ENCODE measurements at regions not wholly inside any gene's neighbourhood (a gene's known extent, or its start where the extent isn't known, plus 50 kb on each side); places are given as distances from the start of the nearest gene placed in this dataset.
A peak's percentile ranks its signal among the peaks of the same experiment; 100 is the strongest.
"Not testable (repeated sequence)": the region's sequence is repeated elsewhere in the genome, so short reads cannot be mapped to it uniquely, and the experiment has no call there.

DNA sequence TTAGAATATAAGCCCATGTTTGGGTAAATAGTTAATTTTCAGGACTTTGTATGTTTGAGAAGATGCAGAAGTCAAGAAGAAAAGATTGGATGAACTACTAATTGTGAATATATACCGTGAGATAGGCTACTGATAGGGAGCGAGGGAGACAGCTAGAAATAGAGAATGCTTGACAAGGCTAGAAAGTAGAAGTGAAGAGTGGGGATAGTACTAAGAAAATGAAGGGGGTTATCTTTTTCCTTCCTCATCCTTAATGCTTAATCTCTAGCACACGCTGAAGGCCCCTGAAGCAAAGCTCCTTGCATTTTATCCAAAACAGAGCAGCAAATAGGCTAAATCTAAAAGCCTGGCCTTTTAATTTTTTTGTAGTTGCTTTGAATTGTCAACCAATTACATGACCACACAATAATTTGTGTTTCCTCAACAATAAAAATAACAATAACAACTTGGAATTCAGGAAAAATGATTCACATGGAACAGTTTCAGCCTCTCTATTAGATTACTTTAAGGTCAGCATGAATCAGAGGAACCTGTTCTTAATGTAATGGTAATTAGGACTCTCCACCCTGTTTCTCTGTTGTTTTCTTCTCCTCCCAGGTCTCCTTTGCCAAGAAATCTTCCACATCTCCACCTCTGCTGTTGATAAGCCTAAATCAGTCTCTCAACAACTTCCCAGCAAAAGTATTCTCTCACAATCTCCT lies 1071.3 kb upstream of the ZEB2 start:
- no peak for DNase-seq

DNA sequence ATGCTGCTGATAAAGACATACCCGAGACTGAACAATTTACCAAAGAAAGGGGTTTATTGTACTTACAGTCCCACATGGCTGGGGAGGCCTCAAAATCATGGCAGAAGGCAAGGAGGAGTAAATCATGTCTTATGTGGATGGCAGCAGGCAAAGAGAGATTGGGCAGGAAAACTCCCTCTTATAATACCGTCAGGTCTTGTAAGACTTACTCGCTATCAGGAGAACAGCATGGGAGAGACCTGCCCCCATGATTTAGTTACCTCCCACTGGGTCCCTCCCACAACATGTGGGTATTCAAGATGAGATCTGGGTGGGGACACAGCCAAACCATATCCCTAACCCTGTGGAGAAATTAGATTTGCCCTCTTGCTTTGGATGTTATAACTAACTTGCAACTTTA lies 1068.0 kb upstream of the ZEB2 start:
- no peak for DNase-seq

DNA sequence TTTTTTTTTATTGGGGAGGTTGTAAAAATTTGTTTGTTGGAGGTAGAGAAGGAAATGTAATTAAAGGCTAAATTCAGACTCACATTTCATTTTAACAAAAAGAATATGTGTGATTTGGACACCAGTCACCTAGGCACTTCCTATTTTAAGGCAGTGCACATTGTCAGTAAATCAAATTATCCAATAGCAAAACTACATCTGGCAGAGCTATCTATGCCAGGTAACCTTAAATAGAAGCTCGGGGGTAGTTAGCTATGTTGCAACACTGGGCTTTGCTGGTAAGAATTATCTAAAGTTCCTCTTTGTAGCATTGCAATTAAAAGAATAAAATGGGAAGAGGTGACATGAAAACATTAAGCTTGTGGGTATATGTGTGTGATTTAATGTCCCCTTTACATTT lies 1064.4 kb upstream of the ZEB2 start:
- DNase-seq: no peak

DNA sequence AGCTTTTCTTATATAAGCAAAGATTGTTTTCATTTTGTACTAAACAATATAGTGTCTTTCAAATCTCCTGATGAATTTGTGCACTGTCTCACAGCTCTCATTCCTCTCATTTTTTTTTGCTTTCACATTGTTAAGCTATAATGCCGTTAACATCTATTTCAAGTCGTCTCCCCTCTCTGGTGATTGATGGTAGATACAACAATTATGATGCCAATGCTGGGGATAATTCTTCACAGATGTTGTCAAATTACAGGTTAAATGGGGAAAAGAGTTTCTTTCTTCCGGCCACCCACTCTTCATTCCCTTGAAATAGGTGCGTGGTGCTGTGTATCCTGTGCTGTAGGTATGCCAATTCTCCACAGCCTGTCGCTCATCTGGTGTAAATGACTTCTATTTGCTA lies 1053.7 kb upstream of the ZEB2 start:
- no peak for DNase-seq

DNA sequence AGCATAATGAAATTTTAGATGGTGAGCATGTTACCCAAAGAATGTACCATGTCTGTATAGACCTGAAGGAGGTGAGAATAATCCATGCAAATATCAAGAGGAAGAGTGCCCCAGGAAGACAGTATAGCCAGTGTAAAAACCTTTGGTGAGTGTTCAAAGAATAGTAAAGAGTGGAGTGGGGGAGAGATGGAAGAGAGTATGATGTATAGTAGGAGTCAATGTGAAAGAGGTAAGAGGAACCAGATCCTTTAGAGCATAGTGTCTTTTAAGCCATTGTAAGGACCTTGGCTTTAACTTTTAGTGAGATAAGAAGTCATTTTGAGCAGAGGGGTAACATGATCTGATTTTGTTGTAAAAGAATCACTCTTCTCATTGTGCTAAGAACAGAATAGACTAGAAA lies 1052.3 kb upstream of the ZEB2 start:
- DNase-seq: no peak

DNA sequence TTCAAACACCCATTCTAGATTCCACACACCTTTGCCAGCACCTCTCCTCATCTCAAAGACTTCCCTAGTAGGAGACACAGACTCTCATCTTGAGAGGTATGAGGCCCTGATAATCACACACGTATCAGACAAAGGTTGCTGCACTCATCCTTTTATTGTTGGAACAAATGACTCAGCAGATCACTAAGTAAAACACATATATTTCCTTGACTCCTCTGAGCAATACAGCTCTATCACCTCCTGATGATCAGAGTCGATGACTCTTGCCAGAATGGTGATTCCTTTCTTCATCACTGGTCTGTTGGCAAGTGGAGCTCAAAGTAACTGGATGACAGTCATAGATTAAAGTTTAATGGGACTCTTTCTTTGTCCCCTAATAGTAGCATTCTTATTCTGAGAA lies 1049.2 kb upstream of the ZEB2 start:
- DNase-seq: no peak

DNA sequence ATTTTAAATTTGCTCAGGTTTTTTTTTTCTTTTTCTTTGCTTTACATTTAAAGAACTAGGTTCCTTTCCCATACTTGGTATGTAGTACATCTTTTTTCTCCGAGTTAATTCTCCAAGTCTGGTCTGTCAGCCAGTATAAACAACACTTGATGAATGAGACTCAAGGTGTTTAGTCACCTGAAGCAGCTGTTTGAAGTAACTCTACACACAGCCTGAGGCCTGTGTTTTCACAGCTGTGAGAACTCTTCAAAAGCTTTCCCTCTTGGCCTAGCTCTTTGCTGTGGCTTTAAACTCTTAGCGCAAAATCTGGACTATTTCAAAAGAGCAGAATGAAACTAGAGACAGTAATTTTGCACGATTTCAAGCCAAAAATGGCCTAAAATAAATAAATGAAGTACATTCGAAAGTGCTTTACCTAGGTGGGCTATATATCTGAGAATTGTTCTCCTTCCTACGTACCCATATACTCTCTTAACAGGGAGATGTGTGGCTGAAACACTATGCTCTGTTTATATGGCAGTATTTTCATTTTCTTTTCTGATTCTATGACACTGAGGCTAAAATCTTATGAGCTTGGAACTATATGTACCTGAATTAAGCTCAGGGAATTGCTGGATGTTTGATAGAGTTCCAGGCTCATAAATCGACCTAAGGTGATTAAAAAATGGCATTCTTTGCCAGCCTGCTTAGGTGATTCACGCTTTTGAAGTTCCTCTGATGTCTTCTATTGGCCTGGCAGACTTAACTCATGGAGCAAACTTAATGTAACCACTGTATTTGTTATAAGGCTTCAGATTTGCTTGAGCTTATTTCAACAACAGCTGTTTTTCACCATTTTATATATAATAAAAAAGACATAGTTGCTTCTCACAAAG lies 1044.1 kb upstream of the ZEB2 start:
- peak; percentile 73 for DNase-seq

DNA sequence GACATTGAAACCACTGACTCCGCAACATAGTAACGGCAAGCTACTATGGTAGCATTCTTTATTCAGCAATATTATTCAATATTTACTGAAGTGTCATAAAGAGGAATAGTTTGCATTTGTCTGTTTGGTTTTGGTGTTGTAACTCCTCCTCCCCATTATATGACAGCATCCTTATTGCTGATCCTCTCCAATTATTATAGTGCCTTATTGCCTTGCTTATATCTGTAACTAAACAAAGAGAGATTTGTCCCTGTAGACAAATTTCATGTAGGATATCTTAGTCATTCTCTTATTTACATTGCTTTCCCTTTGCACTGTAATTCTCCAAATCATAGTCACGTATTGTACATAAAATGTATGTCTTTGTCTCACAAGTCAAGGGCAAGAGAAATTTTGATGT lies 1041.2 kb upstream of the ZEB2 start:
- no peak for DNase-seq

DNA sequence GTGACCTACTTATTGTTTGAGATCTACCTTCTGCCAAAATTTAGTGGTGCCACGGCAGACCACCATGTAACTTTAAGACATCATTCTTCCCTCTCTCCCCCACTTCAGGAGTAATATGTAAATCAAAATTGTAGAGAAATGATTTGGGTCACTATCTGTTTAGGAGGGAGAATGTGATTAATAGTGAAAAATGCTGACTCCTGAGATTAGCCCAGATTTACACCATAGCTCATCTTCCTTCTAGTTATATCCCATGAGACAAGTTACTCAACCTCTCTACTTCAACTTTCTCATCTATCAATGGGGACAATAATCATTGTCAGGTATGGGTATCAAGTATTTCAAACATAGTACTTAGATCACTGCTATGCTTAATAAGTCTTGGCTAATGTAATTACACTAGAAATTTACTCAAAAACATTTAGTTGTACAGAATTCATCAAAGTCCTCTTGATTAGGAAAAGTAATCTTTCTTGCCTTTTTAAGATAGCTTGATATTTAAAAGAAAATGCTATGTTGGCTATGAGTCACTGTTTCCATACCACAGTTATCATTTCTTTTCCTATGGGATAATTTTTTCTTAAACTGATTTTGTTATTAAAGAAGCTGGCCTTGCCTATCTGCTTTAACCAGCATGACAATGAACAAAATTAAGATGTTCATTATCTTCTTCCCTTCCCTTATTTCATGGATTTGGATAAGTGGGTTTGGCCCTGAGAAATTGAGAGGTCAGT lies 1038.9 kb upstream of the ZEB2 start:
- DNase-seq: no peak

DNA sequence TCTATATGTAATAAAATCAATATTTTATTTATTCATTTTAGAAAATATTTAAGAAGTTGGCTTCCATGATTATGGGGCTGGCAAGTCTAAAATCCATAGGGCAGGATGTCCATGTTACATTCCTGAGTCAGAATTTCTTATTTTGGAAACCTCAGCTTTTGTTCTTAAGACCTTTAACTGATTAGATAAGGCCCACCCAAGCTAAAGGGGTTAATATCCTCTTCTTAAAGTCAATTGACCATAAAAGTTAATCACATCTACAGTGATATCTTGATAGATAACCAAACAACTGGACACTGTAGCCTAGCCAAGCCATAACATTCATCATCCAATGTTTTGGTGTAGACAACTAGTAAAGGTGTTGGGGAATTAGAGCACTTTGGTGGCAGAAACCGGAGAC lies 1035.4 kb upstream of the ZEB2 start:
- DNase-seq: no peak

DNA sequence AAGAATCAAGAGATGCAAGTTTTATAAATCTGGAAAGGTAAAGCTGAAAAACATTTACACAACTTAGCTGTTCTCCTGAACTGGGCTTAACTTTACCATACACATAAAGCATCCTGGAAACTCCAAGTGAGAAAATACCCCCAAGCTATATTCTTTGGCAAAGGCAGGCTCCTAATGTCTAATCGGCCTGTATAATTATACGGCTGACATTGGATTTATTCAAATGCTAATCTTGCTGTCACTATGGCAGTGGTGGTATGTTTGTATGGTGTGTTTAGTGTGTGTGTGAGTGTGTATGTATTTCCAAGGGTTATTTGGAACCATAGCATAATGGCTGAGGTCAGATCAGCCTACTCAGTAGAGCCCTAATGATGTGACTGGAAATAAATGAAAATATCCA lies 1031.8 kb upstream of the ZEB2 start:
- no peak for DNase-seq

DNA sequence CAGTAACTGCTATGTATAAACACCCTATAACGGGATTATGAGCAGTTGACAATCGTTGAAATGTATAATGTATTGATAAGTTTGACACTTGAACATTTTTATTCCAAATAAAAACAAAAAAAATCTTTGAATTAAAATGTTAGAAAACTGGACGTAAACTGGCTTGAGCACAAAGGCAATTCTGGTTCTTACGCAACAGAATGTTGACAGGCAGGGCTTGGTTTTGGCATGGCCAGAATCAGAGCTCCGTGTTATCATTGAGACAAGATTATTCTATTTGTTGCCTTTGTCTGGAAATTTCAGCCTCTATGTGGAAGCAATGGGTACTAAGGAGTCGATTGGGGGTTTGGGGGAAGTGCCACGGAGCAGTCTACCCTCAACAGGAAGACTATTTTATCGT lies 1028.6 kb upstream of the ZEB2 start:
- DNase-seq: no peak

DNA sequence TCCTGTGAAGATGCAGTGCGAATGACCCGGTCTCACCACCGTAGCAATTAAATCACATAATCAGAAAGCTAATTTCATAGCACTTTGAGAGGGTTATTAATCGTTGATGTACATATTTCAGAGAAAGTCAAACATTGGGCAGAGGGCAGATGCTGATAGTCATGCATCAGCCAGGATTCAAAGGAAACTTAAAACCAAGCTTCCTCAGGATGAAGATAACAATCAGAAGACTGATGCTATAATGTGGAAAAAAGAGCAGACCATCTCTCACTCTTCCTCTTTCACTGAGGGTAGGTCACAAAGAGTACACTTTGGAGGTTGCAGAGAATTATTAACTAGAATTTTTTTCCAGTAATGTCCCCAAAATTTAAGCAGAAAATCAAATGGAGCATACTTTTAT lies 1027.7 kb upstream of the ZEB2 start:
- no peak for DNase-seq

DNA sequence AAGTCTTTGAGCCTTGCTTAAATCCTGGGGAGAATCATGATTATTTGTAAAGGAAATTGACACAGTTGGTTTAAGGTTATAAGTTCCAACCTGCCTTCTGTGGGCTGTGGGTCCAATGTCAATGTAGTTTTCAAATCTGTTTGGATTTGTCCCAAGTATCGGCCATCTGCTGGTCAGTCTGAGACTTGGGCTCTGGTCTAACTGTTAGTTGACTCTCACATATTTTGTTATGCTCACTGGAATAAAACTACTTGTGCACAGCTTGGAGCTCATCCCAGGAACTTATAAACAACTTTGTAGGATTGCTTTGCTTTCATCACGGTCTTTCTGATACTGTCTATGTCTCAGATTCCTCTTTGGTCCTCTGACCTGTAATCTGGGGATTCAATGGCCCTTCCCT lies 1026.2 kb upstream of the ZEB2 start:
- DNase-seq: no peak

DNA sequence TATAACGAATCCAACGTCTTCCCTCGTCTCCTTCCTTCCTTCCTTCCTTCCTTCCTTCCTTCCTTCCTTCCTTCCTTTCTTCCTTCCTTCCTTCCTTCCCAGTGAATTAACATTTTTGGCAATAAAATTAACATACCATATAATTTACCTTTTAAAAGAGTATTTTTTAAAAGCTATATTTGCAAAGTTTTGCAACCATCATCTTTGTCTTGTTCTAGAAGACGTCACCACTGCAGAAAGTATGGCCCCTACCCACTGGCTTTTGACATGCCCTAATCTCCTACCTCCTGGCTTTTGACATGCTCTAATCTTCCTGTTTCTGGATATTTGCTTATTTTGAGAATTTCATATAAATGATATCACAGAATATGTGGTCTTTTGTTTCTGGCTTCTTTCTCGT lies 1023.9 kb upstream of the ZEB2 start:
- DNase-seq: no peak

DNA sequence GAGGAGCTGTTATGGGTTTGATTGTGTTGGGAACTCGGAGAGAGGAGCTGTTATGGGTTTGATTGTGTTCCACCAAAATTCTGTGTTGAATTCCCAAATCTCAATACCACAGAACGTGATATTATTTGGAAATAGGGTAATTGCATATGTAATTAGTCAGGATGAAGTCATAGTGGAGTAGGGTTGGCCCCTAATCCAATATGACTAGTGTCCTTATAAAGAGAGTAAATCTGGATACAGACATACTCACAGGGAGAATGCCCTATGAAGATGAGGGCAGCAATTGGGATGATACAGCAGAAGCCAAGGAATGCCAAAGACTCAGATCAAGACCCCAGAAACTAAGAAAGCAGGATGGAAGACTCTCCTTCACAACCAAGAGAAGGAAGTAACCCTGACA lies 1023.2 kb upstream of the ZEB2 start:
- DNase-seq: no peak

DNA sequence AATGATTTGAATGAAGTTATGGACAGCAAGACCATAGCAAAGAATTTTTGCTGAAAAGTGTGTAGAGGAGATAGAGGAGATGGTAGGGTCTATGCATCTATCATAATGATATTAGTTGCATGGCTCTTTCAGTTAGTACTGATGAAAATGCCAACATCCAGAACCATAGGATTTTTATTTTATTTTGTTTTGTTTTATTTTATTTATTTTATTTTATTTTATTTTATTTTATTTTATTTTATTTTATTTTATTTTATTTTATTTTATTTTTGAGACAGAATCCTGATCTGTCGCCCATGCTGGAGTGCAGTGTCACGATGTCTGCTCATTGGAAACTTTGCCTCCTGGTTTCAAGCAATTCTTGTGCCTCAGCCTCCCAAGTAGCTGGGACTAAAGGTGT lies 1021.1 kb upstream of the ZEB2 start:
- DNase-seq: no peak

DNA sequence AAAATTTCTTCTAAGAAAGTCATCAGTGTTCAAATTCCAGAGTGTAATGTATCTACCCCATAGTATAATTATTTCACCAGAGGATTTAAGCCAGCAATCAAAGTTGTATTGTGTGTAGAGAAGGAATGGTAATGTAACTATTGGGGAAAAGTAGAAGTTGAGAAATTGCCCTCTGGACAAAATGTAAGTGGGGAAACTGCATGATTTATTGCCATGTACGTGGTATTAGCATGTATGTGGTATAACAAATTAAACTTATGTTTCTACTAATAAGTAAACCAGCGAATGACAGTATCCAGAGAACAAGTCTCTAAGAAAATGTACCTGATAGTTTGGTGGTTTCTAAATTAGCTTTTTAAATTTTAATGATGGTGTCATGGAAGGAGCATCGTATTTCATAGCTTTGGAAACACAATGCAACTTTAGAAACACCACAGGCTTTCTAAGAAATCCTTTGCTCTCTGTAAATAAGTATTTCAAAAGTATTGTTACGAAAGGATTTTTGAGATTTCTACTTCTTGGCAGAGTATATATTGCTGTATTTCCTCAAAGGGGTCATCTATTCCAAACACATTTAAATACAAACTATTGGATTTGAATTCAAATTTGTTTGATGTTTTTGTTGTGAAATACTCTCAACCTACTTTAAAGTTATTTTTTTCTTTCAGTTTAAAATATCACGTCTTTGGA lies 1018.9 kb upstream of the ZEB2 start:
- DNase-seq: no peak

DNA sequence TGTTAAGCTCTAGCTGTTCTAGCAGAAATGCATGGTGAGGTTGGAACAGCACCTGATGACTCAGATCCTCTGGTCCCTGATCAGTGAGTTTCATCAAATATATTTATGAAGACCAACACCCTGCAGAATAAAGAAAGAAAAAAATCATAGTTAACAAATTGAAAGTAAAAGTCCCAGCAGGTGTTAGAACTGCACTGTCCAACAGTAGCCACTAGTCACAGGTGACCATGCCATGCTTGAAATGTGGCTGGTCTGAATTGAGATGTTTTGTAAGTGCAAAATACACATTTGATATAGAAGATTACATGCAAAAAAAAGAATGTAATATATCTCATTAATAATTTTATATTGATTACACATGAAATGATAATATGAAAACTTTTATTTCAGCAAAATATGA lies 1010.7 kb upstream of the ZEB2 start:
- DNase-seq: no peak

DNA sequence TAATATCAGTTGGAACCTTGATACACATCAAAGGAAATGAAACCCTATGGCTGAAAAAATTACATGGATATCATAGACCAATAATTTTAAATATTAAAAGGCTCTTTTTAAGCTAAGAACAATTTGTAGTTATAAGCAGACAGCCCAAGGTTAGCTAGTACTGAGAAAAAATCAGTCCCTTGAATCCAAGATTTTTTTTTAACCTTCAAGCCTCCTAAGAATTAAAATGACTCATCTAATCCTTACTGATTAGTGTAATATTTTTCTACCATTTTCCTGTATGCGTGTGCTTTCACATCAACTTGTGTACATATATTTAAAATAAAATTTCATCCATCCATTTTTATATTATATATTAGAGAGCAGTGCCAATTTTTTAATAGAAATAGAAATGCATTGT lies 1004.9 kb upstream of the ZEB2 start:
- DNase-seq: no peak

DNA sequence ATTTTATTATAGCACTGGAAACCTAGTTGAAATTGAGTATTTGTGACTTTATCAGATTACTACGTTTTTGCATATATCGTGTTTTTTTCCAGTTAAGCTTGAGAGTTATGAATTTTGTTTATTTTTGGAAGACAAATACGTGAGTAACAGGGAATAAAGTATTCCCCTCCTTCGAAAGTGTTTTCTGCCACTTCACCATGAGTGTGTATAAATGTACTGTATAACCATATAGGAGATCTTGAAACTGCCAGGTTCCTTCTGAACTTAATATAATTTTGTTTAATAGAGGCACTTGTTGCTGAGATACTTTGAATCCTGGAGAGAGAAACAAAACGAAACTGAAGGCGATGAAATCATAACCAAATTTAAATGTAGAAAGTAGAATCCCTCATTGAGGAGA lies 1004.4 kb upstream of the ZEB2 start:
- DNase-seq: no peak

DNA sequence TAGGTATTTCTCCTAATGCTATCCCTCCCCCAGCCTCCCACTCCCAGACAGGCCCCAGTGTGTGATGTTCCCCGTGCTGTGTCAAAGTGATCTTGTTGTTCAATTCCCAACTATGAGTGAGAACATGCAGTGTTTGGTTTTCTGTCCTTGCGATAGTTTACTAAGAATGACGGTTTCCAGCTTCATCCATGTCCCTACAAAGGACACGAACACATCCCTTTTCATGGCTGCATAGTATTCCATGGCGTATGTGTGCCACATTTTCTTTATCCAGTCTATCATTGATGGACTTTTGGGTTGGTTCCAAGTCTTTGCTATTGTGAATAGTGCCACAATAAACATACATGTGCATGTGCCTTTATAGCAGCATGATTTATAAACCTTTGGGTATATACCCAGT lies 999.3 kb upstream of the ZEB2 start:
- DNase-seq: not testable (repeated sequence)

DNA sequence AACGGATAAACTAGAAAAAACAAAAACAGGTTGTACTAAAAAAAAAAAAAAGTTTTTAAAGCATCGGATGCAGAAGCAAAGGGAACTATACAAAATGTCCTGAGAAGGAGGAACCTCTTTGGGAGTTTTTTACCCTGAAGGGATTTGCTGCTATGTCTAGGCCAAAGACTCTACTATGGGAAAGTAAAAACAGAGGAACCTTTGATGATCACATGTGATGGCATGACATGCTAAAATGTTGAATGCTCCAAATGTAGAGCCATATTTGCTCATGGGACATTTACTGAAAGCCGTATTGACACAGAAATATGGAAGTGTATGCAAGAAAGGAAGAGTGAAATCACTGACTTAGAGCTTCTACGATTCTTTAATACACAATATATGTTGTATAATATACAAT lies 992.0 kb upstream of the ZEB2 start:
- no peak for DNase-seq

Data from NCI-H2171 treated with DMSO at 0.1 percent for 48 hours (cell line).